Mammary epithelial cell (primary cell): ENCODE measurements at regions not wholly inside any gene's neighbourhood (a gene's known extent, or its start where the extent isn't known, plus 50 kb on each side); places are given as distances from the start of the nearest gene placed in this dataset.

Experiments used
- EZH2 ChIP-seq: IDR thresholded peaks from 2 replicates; pipeline ENCODE4 v1.6.1; 2012; ENCODE audit warnings: low read length, inconsistent platforms, borderline replicate concordance
- TF ChIP-seq, protein P1 (sequence below), 2 donors: IDR thresholded peaks in 1 of 2; conservative IDR thresholded peaks in 1 of 2; 2 replicates each; pipeline ENCODE4 v1.5.1; 2011 to 2012; ENCODE audit warnings: inconsistent platforms in 2 of 2, low read length in 2 of 2, mild to moderate bottlenecking in 2 of 2, control low read depth in 1 of 2, low read depth in 1 of 2; ENCODE audit not compliant: insufficient read depth in 1 of 2; ENCODE audit errors: extremely low read depth in 1 of 2

GRCh38 chr14:71668186-71668912, 263.9 kb upstream of the RGS6 start:
- TF ChIP-seq, protein P1, sequence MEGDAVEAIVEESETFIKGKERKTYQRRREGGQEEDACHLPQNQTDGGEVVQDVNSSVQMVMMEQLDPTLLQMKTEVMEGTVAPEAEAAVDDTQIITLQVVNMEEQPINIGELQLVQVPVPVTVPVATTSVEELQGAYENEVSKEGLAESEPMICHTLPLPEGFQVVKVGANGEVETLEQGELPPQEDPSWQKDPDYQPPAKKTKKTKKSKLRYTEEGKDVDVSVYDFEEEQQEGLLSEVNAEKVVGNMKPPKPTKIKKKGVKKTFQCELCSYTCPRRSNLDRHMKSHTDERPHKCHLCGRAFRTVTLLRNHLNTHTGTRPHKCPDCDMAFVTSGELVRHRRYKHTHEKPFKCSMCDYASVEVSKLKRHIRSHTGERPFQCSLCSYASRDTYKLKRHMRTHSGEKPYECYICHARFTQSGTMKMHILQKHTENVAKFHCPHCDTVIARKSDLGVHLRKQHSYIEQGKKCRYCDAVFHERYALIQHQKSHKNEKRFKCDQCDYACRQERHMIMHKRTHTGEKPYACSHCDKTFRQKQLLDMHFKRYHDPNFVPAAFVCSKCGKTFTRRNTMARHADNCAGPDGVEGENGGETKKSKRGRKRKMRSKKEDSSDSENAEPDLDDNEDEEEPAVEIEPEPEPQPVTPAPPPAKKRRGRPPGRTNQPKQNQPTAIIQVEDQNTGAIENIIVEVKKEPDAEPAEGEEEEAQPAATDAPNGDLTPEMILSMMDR (conservative IDR thresholded peaks at IDR 0.05 in 1 of 2, IDR thresholded peaks at IDR 0.05 in 1 of 2; ENCODE audit: extremely low read depth in 1 of 2, insufficient read depth in 1 of 2, low read depth in 1 of 2, low read length in 2 of 2) = no peak
- no peak for TF ChIP-seq EZH2
